ENCODE measurements at regions not wholly inside any gene's neighbourhood (a gene's known extent, or its start where the extent isn't known, plus 50 kb on each side); places are given as distances from the start of the nearest gene placed in this dataset.

- no peaks in the 10 kb centered on the region for H3K9me3 ChIP-seq (ENCODE audit: control insufficient read depth, insufficient read depth, low read depth, low read length)
- H3K4me3 ChIP-seq (ENCODE audit: low read depth, low read length) = no peak overlapping the region
- no peak overlapping the region for H3K27ac ChIP-seq (ENCODE audit: extremely low read depth, low read depth, low read length)
- CTCF ChIA-PET = no interaction called here
- H3K4me1 ChIP-seq (ENCODE audit: control insufficient read depth, insufficient read depth, low read length) = no peaks in the 10 kb centered on the region
- H3K36me3 ChIP-seq (ENCODE audit: control insufficient read depth in 2 of 2, insufficient read depth in 1 of 2, low read length in 2 of 2) = no peaks in the 10 kb centered on the region
- POLR2A ChIA-PET = no interaction called here
- TF ChIP-seq ZNF701 (tag by site-specific recombination; IDR thresholded peaks at IDR 0.05) (no peak), ZNF521 (tag by site-specific recombination; IDR thresholded peaks at IDR 0.05) (no peak)
These were observed 577.3 kb upstream of the ZNF717 start for GRCh38 chr3:76362643-76363042.

- TF ChIP-seq ZNF521 (tag by site-specific recombination; IDR thresholded peaks at IDR 0.05) (no peak), ZNF658 (tag by site-specific recombination; IDR thresholded peaks at IDR 0.05) (no peak), PATZ1 (tag by site-specific recombination; IDR thresholded peaks at IDR 0.05) (no peak), ZNF37A (tag by site-specific recombination; IDR thresholded peaks at IDR 0.05) (no peak), ZNF792 (tag by site-specific recombination; IDR thresholded peaks at IDR 0.05) (no peak), ZNF600 (tag by site-specific recombination; IDR thresholded peaks at IDR 0.05) (no peak), ZNF155 (tag by site-specific recombination; IDR thresholded peaks at IDR 0.05) (no peak)
- ChIA-PET CTCF (no interaction called here), POLR2A (no interaction called here)
- H3K27ac ChIP-seq (ENCODE audit: extremely low read depth, low read depth, low read length) = no peak overlapping the region
- H3K36me3 ChIP-seq (ENCODE audit: control insufficient read depth in 2 of 2, insufficient read depth in 1 of 2, low read length in 2 of 2) = no peaks in the 10 kb centered on the region
- H3K4me1 ChIP-seq (ENCODE audit: control insufficient read depth, insufficient read depth, low read length) = no peaks in the 10 kb centered on the region
- no peaks in the 10 kb centered on the region for H3K9me3 ChIP-seq (ENCODE audit: control insufficient read depth, insufficient read depth, low read depth, low read length)
- H3K4me3 ChIP-seq (ENCODE audit: low read depth, low read length) = no peak overlapping the region
These were observed 579.9 kb upstream of the ZNF717 start for GRCh38 chr3:76365275-76365674.

GRCh38 chr3:76367281-76367680 is 581.9 kb upstream of the ZNF717 start:
- POLR2A ChIA-PET = no interaction called here
- Histone ChIP-seq H3K9me3 (ENCODE audit: control insufficient read depth, insufficient read depth, low read depth, low read length) (no peaks in the 10 kb centered on the region), H3K36me3 (ENCODE audit: control insufficient read depth in 2 of 2, insufficient read depth in 1 of 2, low read length in 2 of 2) (no peaks in the 10 kb centered on the region), H3K4me1 (ENCODE audit: control insufficient read depth, insufficient read depth, low read length) (no peaks in the 10 kb centered on the region), H3K27ac (ENCODE audit: extremely low read depth, low read depth, low read length) (no peak overlapping the region), H3K4me3 (ENCODE audit: low read depth, low read length) (no peak overlapping the region)
- CTCF ChIA-PET = no interaction called here
- no peak for TF ChIP-seq ZBTB49 (tag by site-specific recombination; IDR thresholded peaks at IDR 0.05; ENCODE audit: low read depth)

GRCh38 chr3:76369170-76369569 is 583.8 kb upstream of the ZNF717 start:
- ChIA-PET CTCF (interaction anchor here (0.6 kb wide), 2 partner anchors 93 to 579 kb away, joined by 4 to 5 read pairs; no protein-coding TSS in a partner anchor), POLR2A (no interaction called here)
- Histone ChIP-seq H3K27ac (ENCODE audit: extremely low read depth, low read depth, low read length) (no peak overlapping the region), H3K4me3 (ENCODE audit: low read depth, low read length) (no peak overlapping the region), H3K9me3 (ENCODE audit: control insufficient read depth, insufficient read depth, low read depth, low read length) (no peaks in the 10 kb centered on the region), H3K36me3 (ENCODE audit: control insufficient read depth in 2 of 2, insufficient read depth in 1 of 2, low read length in 2 of 2) (no peaks in the 10 kb centered on the region), H3K4me1 (ENCODE audit: control insufficient read depth, insufficient read depth, low read length) (no peaks in the 10 kb centered on the region)
- TF ChIP-seq ZNF274 (IDR thresholded peaks at IDR 0.05; ENCODE audit: low read length) (no peak), ZNF274 (tag by site-specific recombination; IDR thresholded peaks at IDR 0.05; ENCODE audit: borderline replicate concordance) (no peak), ZNF488 (tag by site-specific recombination; IDR thresholded peaks at IDR 0.05) (no peak), ZNF596 (tag by site-specific recombination; IDR thresholded peaks at IDR 0.05) (no peak), SETDB1 (IDR thresholded peaks at IDR 0.05; ENCODE audit: insufficient read length, low read length) (no peak), ZNF777 (tag by site-specific recombination; IDR thresholded peaks at IDR 0.05; ENCODE audit: borderline replicate concordance) (no peak), ZNF654 (tag by site-specific recombination; IDR thresholded peaks at IDR 0.05; ENCODE audit: low read depth) (peak; percentile 39)
- TF ChIP-seq, protein P1, sequence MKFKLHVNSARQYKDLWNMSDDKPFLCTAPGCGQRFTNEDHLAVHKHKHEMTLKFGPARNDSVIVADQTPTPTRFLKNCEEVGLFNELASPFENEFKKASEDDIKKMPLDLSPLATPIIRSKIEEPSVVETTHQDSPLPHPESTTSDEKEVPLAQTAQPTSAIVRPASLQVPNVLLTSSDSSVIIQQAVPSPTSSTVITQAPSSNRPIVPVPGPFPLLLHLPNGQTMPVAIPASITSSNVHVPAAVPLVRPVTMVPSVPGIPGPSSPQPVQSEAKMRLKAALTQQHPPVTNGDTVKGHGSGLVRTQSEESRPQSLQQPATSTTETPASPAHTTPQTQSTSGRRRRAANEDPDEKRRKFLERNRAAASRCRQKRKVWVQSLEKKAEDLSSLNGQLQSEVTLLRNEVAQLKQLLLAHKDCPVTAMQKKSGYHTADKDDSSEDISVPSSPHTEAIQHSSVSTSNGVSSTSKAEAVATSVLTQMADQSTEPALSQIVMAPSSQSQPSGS (tag by site-specific recombination; IDR thresholded peaks at IDR 0.05; ENCODE audit: low read depth) = peak; percentile 52; the same call in 1 of the 2 replicates
